NB4 (cell line): ENCODE measurements at regions not wholly inside any gene's neighbourhood (a gene's known extent, or its start where the extent isn't known, plus 50 kb on each side); places are given as distances from the start of the nearest gene placed in this dataset.
"Not testable (repeated sequence)": the region's sequence is repeated elsewhere in the genome, so short reads cannot be mapped to it uniquely, and the experiment has no call there.

ENCODE experiments used
- CTCF ChIP-seq: IDR thresholded peaks from one replicate; pipeline ENCODE4 v1.5.1; 2012; ENCODE audit warnings: low read depth, low read length
- POLR2A ChIP-seq: IDR thresholded peaks from 2 replicates; pipeline ENCODE4 v1.6.1; 2011; ENCODE audit warnings: mild to moderate bottlenecking; ENCODE audit not compliant: insufficient read length; ENCODE audit errors: extremely low read depth

- not testable (repeated sequence) for TF ChIP-seq POLR2A, CTCF
Measured at GRCh38 chr12:60236416-60236815, 640.6 kb downstream of the SLC16A7 start.
